ENCODE measurements at regions not wholly inside any gene's neighbourhood (a gene's known extent, or its start where the extent isn't known, plus 50 kb on each side); places are given as distances from the start of the nearest gene placed in this dataset.

DNA sequence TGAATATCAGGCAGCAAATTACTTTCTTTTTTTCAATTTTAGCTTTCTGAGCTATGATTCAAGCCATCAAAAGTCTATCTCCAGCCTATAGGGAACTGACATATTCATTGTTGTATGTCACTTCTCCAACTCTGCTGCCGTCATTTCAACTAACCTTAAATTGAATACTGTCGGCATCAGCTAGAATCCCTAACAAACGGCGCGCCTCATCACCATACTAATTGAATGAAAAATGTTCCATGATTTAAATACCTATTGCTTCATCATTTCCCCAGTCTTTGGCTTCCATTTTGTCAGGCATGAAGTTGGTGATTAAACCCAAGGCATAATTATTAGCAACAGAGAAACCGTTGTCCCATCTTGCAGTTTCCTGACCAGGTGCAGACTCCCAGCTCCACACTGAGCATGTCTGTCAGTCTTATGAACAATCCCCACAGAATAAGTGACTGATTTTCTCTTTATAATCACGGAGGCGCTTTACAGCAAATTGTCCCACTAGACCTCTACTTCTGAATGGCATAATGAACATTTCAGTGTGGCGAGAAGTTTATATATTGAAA lies 83.5 kb upstream of the NPY start:
- no peak for DNase-seq (ENCODE audit: low read depth)

DNA sequence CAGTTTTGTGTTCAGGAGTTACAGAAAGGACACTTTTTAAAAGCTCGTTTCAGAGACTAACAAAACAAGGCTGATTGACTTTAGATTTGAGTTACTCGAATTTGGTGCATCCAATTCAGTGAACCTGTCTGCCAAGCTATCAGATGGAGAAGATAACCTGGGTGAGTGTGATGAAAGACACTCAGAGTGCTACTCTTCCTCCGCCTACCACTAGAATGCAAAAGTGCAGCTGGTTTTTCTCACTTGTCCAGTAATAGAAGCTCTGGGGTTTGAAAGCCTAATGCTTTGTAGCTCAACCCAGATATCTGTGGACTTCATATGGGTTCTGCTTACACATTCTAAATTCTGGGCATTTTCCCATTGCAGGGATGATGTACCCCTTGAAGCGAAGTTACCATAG lies 82.8 kb upstream of the NPY start:
- DNase-seq (ENCODE audit: low read depth), result no peak

DNA sequence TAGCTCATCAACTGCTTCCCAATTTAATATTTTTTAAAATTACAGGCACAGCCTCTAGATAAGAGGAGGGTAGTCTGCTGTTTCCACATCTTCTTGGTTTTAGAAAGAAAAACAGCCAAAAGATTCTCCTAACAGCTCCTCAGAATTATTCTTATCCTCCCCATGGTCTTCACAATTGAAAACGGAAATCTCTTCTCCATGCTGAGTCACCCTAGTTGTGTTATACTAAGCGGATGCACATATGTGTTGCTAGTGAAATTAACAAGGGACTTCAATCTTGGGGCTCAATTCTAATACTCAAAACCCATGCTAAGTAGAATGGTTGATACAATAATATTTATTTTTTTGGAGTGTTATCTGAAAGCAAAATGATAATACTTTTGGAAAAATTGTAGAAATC lies 71.9 kb upstream of the NPY start:
- no peak for DNase-seq (ENCODE audit: low read depth)

DNA sequence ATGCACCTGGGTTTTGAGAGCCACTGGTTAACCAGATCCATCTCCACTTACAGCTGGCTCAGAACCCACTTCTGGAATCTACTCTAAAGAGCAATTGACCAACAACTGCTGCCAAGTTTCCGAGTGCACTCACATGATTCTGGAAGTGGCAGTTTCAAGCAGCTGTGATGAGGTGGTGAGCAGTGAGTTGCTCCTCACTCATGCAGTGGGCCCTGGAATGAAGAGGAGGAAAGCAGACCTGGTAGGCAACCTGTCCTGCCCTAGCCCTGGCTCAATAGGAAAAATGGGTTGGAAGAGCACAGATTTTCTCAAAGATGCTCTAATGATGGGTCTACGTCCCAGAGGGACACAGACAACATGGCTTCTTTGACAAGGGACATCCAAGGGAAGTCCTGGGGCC lies 70.7 kb upstream of the NPY start:
- DNase-seq (ENCODE audit: low read depth), result no peak

DNA sequence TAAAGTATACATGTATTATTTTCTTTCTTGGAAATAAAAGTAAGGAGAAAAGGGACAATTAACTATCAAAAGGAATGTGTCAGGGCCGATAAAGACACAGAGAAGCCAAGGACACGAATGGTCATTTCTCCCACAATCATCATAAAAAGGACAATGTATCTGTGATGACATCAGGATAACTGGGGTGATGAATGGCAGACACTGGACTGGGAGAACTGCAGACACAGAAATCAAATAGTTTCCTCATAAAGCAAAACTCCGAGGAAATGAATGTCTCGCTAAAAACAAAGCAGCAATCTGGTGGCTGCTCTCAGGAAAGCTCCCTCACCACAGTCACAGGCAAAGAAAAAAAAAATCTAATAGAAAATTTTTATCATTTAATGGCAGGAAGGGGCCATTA lies 69.3 kb upstream of the NPY start:
- DNase-seq (ENCODE audit: low read depth), result no peak

DNA sequence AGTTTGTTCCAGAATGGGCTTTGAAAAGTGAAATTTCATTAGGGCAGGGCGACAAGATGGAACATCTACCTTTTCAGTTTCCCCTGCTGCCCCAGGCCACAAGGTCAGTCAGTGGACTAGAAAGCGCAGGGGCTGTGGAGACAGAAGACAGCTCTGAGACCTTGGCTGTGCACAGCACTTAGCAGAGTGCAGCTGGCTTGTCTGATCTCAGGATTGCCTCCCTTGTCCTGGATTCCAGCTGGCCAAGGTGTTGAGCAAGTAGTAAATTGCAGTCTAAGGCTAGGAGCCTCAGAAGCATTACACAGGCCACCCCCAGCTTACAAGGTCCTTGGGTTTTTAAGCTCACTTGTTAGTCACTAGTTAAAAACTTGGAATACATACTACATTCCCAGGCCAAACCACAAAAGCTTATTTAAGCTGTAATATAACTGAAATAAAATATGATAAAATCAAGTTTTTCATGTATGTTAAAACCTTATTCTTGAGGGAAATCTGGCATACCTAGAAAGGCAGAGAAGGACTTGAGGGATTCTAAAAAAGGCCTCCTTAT lies 67.3 kb upstream of the NPY start:
- peak; percentile 8 for DNase-seq (ENCODE audit: low read depth)

DNA sequence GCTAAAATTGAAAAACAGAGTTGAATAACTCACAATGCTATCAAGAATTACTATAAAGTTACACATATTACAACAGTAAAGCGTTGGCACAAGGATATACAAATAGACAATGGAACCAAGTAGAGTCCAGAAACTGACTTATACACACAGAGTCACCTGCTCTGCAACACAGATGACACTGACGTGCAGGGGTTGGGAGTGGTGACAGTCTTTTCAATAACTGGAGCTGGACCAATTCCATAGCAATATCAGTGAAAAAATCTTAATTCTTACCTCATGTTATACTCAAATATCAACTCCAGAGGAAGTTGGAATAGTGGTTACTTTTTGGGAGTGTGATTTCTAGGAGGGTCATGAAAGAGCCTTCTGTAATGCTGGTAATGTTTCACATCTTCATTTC lies 62.5 kb upstream of the NPY start:
- DNase-seq (ENCODE audit: low read depth), result no peak

DNA sequence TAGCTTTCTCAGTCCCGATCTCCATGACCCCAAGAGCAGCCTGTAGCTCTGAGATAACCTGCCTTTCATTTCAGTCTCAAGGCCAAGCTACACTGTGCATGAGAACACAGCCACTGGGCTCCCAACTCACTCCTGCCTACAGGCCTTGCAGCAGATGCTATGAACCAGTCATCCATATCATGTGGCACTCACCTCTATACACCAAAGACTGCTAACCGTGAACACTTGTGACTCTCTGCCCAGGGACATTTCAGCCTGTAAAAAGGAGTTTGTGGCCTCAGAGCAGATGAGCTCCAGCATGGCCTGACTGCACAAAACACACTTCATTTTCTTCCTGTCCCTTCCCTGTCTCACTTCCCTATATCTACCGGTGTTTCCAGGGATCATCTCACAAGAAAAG lies 56.9 kb upstream of the NPY start:
- no peak for DNase-seq (ENCODE audit: low read depth)

DNA sequence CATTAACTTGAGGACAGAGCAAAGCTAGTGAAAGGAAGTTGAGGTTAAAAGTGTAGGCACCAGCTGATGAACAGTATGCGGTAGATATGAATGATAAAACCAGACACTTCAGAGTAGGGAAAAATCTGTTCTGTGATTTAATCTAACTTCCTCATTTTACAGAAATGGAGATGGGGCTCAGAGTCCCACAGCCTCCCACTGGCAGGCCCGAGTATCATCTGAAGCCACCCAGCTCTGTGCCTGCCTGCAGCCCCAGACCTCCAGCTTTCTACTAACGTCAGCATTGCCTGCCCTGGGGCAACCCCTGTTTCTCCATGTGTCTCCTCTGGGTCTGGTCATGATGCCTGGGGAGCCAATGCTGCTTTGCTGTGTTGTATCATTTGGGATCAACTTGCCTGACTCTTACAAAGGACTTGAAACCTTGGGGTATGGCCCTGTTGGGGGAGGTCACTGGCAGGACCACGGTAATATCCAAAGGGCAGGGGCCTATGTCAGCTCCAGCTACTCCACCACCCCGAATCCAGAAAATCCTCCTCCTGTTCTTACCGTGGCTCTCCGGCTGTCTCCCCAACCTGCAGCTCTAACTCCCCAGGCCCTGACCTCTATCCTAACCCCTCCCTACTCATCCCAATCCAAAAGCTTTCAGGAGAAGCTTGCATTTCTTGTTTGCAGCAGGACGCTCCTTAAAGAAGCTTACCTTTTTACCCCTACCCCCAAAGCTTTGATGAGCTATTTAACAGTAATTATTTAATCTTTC lies 56.2 kb upstream of the NPY start:
- no peak for DNase-seq (ENCODE audit: low read depth)

DNA sequence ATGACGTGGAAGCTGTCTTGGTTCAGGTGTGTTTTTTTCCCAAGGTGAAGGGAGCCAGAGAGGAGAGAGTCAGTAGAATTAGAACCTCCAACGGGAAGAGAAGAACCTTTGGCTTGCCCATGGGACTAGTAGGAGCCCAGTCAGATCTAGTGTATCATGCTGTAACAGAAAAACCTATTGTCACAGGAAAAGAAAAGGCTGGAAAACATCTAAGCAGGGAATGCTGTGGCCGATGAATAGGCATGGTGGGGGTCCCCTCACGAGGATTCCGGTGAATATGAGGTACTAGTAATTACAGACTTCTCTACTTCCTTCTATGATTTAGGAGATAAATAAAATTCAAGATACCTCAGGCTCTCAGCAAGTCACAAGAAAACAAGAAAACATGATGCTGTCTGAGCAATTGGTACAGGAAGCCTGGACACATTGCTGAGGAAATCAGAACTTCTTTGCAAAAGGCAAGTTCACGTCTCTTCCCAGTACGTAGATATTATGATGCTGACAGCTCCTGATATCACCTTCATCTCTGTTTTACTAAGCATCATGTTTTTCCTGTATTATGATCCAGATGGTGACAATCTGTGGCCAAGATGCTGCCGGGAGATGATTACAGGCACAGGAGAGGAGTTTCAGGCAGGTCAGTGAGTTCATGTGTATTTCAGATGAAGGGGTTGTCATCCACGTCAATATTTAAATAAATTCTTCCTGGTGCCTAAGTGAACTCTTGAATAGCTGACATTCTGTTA lies 54.3 kb upstream of the NPY start:
- no peak for DNase-seq (ENCODE audit: low read depth)

DNA sequence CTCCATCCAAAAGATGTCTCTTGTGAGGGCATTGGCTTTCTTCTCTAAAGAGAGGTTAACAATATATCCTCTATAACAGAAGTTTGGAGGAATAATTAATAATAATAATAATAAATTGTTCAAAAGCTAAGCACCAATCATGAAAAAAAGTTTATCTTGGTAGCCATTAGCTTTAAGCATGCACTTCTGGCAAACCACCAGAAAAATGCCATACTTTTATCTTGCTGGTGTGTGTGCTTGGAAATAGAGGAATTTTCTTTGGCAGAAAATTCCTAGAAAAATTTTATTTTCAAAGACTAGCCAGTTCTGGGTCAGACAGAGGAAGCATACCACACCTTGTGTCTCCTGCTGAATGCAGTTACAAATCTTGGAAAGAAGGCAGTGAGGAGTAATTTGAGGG lies 52.5 kb upstream of the NPY start:
- DNase-seq (ENCODE audit: low read depth), result no peak

DNA sequence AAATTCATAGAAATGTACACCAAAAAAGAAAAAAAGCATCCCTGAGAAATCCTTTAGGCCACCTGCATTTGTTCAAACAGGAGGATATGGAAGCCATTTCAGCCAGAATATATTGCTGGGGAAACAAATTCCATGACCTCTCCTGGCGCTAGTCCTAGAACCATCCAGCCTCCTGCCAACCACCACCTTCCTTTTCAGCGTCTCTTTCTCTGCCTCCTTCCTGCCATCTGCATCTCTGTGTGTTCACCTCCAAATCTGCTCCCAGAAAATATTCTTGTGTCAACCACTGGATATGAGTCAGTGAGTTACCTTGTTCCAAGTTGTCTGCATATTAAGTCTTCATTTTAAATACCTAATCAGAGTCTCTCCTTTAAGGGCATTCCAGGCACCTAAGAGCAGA lies 50.6 kb upstream of the NPY start:
- no peak for DNase-seq (ENCODE audit: low read depth)
